CMK (cell line): ENCODE measurements at regions not wholly inside any gene's neighbourhood (a gene's known extent, or its start where the extent isn't known, plus 50 kb on each side); places are given as distances from the start of the nearest gene placed in this dataset.
"Not testable (repeated sequence)": the region's sequence is repeated elsewhere in the genome, so short reads cannot be mapped to it uniquely, and the experiment has no call there.

Experiments
- DNase-seq: peaks from one replicate; pipeline ENCODE4 v3.0.0-alpha.2; 2010; ENCODE audit warnings: low read depth

DNA sequence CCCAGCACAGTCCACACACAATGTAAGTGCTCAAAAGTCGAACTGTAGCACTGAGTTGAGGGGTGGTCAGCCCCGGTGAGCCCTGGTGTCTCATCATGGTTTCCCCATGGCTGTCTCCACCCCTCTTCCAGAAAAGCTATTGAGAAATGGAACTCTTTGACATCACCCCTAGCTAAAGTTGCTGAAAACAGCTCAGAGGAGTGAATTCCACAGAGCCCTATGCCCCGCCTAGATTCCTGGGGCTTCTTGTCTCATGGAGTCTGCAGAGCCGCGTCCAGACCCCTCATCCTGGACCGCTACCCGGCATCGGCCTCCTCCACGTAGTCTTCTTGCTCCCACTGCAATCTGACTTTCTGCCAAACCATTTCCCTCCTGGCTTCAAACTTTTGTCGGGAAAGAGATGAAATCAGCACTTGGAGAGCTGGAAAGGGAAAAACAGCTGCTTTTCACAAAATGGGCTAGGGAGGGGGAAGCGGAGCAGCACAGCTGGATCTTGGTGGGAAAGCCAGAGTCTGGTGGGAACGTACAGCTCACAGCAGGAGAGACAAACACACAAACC is 132.2 kb downstream of the SNX5 start:
- no peak for DNase-seq

DNA sequence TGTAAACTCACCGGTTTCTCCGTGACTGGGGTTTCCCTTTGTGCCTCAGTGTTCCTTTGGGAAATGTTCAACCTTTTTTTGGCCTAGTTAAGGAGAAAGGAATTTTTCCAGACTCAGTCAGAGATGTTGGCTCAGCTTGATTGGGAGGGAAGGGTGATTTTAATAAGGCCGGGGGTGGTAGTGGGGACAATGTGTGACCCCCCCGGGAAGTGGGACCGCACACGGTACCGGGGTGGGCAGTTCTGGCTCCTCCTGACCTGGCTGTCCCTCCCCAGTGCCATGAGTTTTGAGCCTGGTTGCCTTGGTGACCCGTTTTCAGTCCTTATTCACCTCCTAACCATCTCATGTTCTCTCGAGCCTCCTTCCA is 132.7 kb downstream of the SNX5 start:
- no peak for DNase-seq

DNA sequence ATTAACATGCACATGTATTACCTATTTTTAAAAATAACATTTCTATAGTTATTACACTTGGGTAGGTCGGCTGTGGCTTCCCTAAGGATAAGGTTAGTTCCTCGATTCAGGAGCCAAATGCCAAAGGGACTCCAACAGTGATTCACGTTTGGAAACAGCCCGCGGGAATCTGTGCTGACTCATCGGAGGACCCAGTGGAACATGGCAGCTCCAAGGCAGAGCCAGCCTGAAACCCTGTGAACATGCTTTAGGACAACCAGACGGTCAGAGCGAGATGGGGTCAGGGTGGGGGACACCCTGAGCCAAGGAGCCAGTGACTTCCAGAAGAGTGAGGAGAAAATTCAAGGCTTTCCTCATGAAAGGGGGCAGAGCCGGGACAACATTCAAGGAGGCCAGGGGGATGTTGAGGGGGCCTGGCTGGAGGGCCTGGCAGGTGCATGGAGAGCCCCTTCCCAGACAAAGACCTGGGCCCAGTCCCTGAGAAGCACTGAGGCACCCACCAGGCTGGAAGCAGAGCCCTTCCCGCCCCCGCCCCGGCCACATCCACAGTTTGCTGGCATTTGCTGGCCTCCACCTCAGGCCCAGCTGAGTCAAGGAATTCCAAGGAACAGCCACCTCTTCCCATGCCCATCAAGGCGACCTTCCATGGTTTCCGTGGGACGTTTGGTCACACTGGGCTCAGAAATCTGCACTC is 133.2 kb downstream of the SNX5 start:
- DNase-seq: no peak

DNA sequence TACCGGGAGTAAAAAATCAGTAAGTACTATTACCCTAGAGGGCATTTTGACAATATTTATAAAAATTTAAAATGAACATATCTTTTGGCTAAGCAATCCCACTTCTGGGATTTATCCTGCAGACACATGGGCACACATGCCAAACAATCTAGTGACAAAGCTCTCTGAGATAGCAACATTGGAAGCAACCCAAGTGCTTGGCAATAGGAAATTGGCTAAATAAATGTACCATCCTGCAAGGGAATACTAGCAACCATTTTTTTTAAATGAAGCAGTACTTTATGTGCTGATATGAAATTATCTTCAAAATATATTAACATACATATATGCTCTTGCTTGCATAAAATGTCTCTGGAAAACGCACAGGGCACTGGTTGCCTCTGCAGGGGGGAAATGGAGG is 133.8 kb downstream of the SNX5 start:
- DNase-seq: no peak

DNA sequence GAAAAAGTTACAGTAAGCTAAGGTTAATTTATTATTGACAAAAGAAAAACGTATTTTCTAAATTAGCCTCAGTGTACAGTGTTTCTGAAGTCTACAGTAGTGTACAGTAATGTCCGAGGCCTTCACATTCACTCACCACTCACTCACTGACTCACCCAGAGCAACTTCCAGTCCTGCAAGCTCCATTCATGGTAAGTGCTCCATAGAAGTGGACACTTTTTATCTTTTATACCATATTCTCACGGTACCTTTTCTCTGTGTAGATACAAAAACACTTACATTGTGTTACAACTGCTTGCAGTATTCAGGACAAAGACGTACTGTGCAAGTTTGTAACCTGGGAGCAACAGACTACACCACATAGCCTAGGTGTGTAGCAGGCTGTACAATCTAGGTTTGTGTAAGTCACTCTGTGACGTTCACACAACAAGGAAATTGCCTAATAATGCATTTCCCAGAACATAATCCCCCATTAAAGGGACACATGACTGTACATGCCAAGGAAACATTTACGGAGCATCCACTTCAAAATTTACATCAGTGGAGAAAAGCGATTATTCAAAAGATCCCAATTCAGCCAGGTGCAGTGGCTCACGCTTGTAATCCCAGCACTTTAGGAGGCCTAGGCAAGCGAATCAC is 133.4 kb downstream of the BANF2 start:
- no peak for DNase-seq

DNA sequence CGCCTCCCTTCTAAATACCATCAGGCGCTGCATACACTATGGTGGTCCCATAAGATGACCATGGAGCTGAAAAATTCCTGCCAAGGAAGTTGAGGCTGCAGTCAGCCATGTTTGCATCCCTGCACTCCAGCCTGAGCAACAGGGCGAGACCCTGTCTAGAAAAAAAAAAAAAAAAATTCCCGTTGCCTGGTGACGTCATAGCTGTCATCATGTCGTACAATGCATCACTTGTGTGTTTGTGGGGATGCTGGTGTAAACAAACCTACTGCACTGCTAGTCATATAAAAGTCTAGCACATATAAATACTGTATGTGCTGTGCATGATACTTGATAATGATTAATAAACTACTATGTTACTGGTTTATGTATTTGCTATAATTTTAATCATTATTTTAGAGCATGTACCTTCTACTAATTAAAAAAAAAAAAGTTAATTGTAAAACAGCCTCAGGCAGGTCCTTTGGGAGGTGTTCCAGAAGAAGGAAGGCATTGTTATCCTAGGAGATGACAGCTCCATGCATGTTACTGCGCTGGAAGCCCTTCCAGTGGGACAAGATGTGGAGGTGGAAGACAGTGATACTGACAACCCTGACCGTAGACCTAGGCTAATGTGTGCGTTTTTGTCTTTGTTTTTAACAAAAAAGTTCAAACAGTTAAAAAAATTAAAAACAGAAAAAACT is 132.6 kb downstream of the BANF2 start:
- no peak for DNase-seq

DNA sequence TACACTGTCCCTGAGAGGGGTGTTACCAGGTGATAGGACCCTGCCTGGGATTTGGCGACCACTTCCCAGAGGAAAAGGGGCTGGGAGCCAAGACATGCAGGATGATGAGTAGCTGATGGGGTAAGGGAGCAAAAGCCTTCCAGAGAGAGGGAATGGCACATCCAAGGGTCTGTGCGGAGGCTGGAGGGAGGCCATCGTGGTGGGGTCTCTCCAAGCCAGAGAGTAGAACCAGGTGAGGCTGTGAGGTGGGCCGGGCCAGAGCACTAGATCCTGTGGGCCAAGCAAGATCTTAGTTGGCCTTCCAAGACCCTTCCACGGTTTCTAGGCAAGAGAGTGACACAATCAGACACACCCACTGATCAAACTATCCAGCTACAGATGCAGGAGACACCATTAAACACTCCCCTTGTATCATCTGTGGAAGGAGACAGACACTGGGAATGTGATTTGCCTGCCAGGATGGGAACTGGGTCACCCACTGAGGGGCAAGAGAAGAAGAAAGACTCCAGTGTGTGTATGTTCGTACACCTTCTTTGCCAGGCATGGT is 128.9 kb downstream of the BANF2 start:
- no peak for DNase-seq

DNA sequence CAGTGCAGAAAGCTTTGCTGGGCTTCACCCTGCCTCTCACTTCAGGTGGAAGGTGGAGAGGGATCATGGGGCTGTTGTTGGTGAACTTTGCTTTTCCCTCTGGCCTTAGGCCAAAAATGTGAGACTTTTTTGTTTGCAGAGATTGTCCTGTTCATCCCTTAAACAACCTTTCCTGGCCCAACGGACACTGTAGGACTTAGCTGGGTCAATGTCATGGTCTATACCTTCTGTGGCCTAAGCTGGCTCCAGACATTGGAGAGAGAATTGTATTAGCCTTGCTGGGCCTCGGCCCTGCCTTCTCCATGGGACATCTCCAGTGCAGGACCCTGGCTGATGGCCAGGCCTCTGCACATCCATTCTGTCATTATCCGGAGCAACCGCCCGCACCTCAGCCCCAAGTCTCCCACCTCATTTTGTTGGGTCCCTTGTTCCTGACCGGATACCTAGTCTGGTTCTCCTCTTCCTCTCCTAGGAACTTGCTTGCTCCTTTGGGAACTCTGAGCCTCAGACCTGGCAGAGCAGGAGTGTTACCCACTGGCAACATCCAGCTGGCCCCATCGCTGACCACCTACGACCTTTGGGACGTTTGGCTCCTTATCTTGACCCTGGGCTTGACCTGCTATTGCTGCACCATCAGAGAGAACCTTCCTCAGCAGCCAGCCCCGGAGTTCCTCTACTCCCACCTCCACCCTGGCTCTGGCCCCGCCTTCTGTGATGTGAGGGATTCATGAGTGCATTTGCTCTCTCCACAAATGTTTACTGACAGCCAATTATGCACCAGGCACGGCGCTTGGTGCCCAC is 128.2 kb downstream of the BANF2 start:
- DNase-seq: no peak

DNA sequence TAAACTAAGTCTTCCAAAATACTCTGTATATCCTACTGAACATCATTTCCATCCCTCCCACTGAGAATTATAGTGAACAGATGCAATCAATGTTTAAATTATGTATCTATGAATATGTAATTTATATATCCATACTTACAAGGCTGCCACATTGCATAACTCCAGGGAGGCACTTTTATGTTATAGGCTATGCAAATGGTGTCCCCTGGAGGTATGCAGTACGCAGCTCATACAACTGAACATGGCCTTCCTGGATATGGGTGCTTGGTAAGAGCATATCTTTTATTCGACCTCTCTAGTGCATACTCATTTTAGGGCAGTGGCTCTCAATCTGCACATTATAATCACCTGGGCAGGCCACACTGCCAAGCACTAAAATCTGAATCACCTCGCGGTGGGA is 127.3 kb downstream of the BANF2 start:
- DNase-seq: no peak

DNA sequence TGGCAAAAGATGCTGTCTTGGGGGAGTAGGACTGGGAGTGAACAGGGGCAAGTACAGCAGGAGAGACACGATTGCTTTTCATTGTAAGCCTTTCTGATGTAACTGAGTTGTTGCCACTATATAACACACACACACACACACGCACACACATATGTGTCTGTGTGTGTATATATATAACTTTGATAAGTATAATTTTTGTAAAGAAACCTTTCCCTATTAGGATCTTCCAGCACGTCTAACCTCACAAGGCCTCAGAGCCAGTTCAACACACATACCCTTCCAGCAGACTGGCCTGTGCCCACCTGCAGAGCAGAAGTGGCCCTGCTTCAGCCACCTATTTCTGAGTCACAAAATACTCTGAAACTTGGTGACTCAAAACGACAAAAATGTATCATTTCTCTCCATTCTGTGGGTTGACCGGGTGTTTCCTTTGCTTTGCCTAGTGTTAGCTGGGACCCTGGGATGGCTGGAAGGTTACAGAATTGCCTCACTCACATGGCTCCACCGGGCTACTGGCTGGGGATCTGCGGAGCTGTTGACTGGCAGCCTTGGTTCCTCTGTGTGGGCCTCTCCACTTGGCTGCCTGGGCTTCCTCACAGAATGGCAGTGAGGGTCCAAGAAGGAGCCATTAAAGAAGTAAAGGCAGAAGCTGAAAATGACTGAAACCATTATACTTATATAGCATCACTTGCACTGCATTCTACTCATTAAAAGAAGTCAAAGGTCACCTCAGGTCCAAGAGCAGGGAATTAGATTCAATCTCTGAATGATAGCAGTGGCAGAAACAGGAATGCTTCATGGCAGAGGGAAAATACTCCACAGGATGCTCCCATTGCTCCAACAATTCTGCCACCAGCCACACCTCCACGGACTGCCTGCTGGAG is 126.4 kb downstream of the BANF2 start:
- DNase-seq: no peak

DNA sequence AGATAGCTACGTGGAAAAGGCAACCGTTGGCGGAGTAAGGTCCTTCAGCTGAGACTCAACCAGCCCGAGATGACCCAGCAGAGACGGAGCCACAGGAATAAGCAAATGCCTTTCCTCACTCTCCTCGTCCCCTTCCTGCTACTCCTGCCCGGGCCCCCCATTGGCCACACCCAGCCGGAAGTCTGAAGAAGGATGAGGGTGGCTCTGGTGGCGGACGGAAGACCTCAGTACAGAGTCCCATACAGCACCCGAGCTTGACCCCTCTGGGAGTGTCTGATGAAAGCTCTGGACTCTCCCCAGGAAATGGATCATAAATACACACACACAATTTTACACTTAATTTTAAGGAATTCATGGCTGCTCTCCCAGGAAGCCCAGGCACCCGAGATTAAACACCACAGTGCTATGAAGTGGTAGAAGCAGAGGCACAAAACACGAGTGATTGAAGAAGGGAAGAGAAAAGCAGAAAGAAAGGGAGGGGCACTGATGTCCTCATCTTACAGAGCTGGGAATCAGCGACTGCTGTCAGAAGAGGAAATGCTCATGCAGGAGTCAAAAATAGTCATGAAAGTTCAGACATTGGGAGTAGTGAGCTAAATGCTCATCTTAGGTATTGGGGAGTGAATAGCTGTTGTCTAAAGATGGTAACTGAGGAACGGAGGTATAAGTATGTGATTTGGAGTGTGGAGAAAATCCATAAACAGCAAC is 125.6 kb downstream of the BANF2 start:
- DNase-seq: peak; percentile 26

DNA sequence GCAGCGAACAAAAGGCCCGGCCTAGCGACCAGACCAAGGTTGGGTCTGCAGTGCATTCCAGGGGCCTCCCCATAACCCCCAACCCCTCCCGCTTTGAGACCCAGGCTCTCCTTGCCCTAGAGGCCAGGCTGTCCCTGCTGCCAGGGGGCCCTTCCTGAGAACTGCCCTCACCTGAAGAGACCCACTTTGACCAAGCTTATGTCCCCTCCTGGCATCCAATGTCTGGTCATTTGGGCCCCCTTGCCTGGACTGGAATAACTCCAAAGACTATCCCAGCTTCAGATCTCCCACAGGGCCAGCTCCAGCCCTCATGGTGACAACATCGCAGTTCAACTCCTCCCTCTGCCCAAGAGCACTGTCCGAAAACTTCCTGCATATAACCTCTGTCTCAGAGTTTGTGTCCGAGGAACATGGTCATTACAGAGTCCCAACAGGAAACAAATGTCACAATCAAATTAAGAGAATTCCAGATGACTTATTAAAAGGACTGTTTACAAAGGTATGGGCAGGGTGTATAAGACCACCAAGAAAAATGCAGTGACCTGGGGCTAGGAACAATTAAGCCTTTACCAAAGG is 125.0 kb downstream of the BANF2 start:
- DNase-seq: no peak

DNA sequence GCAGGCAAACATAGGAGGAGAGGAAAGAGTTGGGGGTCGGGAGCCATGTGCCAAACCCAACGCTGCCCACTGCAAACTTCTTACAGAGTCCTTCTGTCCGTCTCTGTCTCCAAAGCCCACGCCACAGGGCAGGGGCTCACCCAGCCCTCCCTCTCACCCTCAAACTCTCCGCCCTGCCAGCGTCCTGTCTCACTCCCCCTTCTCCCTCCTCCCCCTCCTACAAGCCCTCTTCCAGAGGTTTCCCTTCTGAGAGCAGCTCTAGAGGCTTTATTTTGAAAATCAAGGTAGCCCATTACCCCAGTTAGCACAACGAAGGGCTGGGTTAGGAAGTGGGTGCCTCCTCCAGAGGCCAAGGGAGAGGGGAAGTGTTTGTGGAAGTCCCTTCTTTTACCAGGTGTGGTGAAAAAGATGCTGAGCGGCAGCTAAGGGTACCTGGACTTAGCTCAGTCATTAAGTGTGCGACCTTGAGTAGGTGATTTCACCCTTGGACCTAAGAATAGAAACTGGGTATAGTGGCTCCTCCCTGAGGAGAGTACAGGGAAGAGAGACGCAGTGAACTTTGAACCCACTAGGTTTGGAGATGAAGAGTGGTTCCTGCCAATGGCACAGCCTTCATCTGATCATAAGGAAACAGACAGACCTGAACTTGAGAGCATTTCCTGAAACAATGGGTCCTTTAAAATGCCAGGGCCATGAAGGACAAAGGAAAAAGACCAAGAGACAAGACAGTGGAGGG is 123.8 kb downstream of the BANF2 start:
- DNase-seq: no peak

DNA sequence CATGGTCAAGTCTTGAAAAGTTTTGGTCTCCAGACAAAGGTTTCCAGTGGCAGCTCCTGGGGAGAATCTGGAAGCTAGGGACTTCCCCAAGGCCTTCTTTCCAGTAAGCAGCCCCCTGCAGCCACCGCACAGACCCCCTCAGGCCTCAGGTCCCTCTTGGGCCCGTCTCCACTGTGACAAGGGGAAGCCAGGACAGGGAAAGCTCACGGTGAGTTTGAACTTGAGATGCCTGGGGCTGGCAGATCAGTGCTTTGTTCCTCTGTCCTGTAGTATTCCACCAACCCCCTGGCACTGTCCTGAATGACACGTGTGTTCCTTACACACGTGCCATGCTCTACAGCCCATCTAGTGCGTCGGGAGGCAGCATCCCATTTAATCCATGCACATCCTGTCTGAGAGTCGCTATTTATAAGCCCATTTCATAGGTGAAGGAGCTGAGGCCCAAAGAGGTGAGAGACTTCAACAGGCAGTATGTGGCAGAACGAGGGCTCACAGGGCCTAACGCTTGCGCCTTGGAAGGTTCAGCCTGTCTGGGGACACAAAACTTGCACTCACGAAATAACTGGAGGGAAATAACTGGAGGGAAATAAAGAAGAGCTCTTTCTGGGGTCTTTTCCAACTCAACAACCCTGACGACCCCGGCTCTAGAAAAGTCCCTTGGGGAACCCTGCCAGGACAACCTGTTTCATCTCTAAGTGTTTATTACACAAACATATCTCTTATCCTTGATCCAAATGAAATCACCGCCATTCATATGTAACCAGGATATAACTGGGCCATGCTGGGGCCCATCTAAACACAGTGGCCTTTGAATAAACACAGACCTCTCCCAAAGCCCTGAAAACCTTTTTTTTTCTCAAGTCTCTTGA is 123.0 kb downstream of the BANF2 start:
- DNase-seq: no peak

DNA sequence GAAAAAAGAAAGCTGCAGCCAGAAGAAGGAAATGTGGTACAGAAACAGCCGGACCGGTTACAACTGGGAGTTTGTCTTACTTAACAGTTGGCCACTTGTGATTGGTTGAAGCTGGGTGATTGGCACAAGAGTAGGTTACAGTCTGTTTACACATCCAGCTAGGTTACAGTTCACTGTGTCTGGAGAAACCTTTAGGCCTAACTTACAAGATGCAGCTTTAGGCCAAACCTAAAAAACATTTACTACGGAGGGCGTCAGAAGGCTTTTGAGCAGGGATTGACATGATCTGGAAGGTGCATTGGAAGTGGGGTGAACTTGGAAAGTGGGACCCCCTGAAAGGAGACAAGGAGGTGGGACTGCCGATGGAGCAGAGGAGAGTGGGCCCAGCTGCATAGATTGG is 122.3 kb downstream of the BANF2 start:
- DNase-seq: no peak

DNA sequence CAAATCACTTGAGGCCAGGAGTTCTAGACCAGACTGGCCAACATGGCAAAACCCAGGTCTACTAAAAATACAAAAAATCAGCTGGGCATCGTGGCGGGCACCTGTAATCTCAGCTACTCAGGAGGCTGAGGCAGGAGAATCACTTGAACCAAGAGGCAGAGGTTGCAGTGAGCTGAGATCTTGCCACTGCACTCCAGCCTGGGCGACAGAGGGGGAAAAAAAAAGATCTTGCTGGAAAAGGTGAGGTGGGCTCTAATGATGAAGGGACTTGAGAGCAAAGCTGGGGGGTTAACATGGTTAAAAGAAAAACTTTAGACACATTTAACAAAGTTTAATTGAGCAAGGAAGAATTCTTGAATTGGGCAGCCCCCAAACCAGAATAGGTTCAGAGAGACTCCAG is 121.8 kb downstream of the BANF2 start:
- not testable (repeated sequence) for DNase-seq

DNA sequence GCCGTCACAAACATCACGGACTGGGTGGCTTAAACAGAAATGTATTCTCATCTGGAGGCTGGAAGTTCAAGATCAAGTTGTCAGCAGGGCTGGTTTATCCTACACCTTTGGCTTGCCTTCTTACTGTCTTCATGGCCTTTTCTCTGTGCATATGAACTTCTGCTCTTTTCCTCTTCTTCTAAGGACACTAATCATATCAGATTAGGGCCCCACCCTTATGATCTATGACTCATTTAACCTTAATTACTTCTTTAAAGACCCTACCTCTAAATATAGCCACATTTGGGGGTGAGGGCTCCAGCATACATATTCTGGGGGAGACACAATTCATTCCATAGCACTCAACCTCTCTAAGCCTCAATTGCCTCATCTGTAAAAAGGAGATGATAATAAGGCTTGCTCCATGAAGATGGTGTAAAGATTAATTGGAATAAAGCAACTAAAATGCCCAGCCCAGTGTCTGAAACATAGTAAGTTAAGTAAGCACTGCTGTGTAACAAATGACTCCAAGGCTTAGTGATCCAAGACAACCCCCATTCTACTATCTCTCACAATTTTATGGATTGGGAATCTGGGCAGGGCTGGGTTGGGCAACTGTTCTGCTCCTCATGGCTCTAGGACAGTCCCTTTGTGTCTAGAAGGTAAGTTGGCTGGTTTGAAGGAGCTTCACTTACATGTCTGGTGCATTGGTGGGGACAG is 119.8 kb downstream of the BANF2 start:
- no peak for DNase-seq

DNA sequence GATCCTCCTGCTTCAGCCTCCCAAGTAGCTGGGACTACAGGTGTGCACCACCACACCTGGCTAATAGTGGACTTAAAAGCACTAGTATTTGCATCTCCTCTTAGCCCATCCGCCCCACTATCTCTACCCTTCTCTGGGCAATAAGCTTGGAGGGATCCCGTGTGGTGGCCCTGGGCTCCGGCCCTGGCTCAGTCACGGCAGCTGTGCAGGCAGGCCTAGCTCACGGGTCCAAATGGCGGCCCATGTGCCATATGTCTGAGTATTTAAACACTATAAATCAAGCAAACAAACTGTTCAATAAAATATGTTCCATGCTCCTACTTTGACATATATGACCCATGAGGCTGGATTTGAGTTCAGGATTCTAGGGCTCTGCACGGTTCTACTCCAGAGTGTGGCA is 118.4 kb downstream of the BANF2 start:
- DNase-seq: no peak
